Mammary epithelial cell (primary cell): ENCODE measurements at regions not wholly inside any gene's neighbourhood (a gene's known extent, or its start where the extent isn't known, plus 50 kb on each side); places are given as distances from the start of the nearest gene placed in this dataset.

ENCODE experiments used
- EZH2 ChIP-seq: IDR thresholded peaks from 2 replicates; pipeline ENCODE4 v1.6.1; 2012; ENCODE audit warnings: low read length, inconsistent platforms, borderline replicate concordance
- TF ChIP-seq, protein P1 (sequence below), 2 donors: IDR thresholded peaks in 1 of 2; conservative IDR thresholded peaks in 1 of 2; 2 replicates each; pipeline ENCODE4 v1.5.1; 2011 to 2012; ENCODE audit warnings: inconsistent platforms in 2 of 2, low read length in 2 of 2, mild to moderate bottlenecking in 2 of 2, control low read depth in 1 of 2, low read depth in 1 of 2; ENCODE audit not compliant: insufficient read depth in 1 of 2; ENCODE audit errors: extremely low read depth in 1 of 2

DNA sequence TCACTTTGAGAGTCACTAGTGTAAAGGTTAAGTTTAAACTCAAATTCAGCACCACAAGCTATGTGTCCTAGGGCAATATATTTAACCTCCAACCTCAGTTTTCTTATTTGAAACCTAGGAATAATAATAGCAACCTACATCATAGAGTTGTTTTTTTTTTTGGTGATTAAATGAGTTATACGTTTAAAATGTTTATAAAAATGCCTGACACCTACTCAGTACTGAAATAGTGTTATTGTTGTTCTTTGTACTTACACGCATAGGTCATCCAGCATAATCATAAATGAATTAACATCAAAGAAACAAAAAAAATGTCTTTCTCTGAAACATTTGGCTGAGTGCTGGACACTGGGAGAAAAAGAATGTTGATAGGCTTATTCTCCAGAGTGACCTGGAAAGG is 266.8 kb upstream of the PRMT6 start:
- TF ChIP-seq, protein P1, sequence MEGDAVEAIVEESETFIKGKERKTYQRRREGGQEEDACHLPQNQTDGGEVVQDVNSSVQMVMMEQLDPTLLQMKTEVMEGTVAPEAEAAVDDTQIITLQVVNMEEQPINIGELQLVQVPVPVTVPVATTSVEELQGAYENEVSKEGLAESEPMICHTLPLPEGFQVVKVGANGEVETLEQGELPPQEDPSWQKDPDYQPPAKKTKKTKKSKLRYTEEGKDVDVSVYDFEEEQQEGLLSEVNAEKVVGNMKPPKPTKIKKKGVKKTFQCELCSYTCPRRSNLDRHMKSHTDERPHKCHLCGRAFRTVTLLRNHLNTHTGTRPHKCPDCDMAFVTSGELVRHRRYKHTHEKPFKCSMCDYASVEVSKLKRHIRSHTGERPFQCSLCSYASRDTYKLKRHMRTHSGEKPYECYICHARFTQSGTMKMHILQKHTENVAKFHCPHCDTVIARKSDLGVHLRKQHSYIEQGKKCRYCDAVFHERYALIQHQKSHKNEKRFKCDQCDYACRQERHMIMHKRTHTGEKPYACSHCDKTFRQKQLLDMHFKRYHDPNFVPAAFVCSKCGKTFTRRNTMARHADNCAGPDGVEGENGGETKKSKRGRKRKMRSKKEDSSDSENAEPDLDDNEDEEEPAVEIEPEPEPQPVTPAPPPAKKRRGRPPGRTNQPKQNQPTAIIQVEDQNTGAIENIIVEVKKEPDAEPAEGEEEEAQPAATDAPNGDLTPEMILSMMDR (conservative IDR thresholded peaks at IDR 0.05 in 1 of 2, IDR thresholded peaks at IDR 0.05 in 1 of 2; ENCODE audit: extremely low read depth in 1 of 2, insufficient read depth in 1 of 2, low read depth in 1 of 2, low read length in 2 of 2), result no peak
- no peak for TF ChIP-seq EZH2
